Lung (tissue), 11 donors: ENCODE measurements at regions not wholly inside any gene's neighbourhood (a gene's known extent, or its start where the extent isn't known, plus 50 kb on each side); places are given as distances from the start of the nearest gene placed in this dataset.

Experiments
- ATAC-seq: fragments of 200-7000 bp; cut with Tn5 transposase; one replicate; pipeline ENCODE4 v1.9.1; 2020; ENCODE audit warnings: moderate number of reproducible peaks; ENCODE audit not compliant: insufficient read depth, low FRiP score
- DNase-seq, 3 donors: peaks; one replicate each; pipeline ENCODE4 v3.0.0-alpha.2; 2013 to 2017
- H3K27ac ChIP-seq, 2 donors: one replicate each; pipeline ENCODE4 v1.5.1; 2013; ENCODE audit warnings: mild to moderate bottlenecking in 2 of 2, moderate library complexity in 2 of 2, control low read depth in 1 of 2, inconsistent platforms in 1 of 2, low read depth in 1 of 2, low read length in 1 of 2
- H3K27me3 ChIP-seq, 3 donors: one replicate each; pipeline ENCODE4 v1.5.1; 2013; ENCODE audit warnings: low read length in 2 of 3; ENCODE audit not compliant: control insufficient read depth in 3 of 3, insufficient read depth in 3 of 3
- H3K36me3 ChIP-seq, 4 donors: one replicate each; pipeline ENCODE4 v1.5.1; 2013; ENCODE audit warnings: low read length in 4 of 4, mild to moderate bottlenecking in 1 of 4, moderate library complexity in 1 of 4; ENCODE audit not compliant: control insufficient read depth in 4 of 4, insufficient read depth in 4 of 4
- H3K4me1 ChIP-seq, 5 donors: one replicate each; pipeline ENCODE4 v1.5.1; 2013; ENCODE audit warnings: low read length in 5 of 5, mild to moderate bottlenecking in 2 of 5, moderate library complexity in 1 of 5; ENCODE audit not compliant: control insufficient read depth in 5 of 5, insufficient read depth in 5 of 5
- H3K4me3 ChIP-seq: one replicate; pipeline ENCODE4 v1.5.1; 2013; ENCODE audit warnings: mild to moderate bottlenecking, control low read depth, moderate library complexity
- H3K9ac ChIP-seq, 2 donors: one replicate each; pipeline ENCODE4 v1.5.1; 2013; ENCODE audit warnings: low read length in 2 of 2, control low read depth in 1 of 2; ENCODE audit not compliant: insufficient read depth in 1 of 2
- H3K9me3 ChIP-seq, 4 donors: one replicate each; pipeline ENCODE4 v1.5.1; 2013; ENCODE audit warnings: low read length in 3 of 4, mild to moderate bottlenecking in 1 of 4, moderate library complexity in 1 of 4; ENCODE audit not compliant: control insufficient read depth in 4 of 4, insufficient read depth in 3 of 4
- WGBS, 2 donors: extraction: QIAGEN DNeasy Blood & Tissue Kit; methylation state at CpG; one replicate each; pipeline ENCODE4 v1.1.7; 2013; 5-methylcytosine and 5-hydroxymethylcytosine counted together
- TF ChIP-seq, protein P1 (sequence below): IDR thresholded peaks from 2 replicates; pipeline ENCODE4 v1.5.1; 2012; ENCODE audit warnings: mild to moderate bottlenecking; ENCODE audit errors: control extremely low read depth, extremely low read depth
- donor health status: control.
- donor health status: control.
- donor health status: Bipolar disorder and iron deficiency.
- donor health status: healthy.
- donor health status: DM: yes; HTN: yes; CAD: no.

DNA sequence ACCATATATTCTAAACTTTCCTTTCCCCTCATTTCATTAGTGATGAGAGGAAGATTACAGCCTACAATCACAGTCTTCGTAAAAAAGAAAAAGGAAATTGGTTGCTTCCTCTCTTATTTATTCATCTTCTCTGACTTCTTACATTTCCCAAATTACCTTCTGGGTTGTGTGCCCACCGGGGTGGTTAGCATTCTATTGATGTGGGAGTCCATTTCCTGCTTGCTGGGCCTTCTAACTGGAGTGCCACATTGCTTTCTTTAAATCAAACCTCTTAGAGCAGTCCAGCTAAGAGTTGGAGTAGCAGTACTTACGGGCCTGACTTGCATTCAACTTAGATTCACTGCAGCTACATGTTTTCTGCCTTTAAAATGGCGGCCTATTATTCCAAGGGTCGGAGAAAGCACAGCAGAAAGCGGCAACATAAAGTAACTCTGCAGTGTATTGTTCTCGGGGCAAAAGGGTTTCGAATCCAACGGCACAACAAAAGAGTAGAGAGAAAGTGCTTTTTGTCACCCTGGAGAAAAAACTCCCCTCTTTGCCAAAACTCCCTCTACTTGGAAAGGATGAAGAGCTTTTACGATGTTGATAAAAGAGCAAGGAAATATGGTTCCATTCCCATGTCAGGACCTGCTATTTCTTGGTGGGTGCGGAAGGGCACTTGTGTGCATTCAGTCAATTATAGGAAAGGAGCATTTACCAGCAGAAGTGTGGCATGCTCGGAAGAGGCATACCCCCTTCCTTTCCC, 110.6 kb upstream of the DLX2 start:
- Histone ChIP-seq H3K27ac (no peak overlapping the region), H3K9ac (no peak overlapping the region), H3K36me3 (no peaks in the 10 kb centered on the region), H3K9me3 (no peaks in the 10 kb centered on the region), H3K27me3 (no peaks in the 10 kb centered on the region), H3K4me3 (no peak overlapping the region), H3K4me1 (peaks cover 0 to under 1% (median 0%) of the 10 kb centered on the region in 5 donors)
- no peak for DNase-seq
- ATAC-seq = no peak
- WGBS, 2 donors = 80 to 85% methylated on average over 12 of the region's 12 CpGs
- TF ChIP-seq, protein P1, sequence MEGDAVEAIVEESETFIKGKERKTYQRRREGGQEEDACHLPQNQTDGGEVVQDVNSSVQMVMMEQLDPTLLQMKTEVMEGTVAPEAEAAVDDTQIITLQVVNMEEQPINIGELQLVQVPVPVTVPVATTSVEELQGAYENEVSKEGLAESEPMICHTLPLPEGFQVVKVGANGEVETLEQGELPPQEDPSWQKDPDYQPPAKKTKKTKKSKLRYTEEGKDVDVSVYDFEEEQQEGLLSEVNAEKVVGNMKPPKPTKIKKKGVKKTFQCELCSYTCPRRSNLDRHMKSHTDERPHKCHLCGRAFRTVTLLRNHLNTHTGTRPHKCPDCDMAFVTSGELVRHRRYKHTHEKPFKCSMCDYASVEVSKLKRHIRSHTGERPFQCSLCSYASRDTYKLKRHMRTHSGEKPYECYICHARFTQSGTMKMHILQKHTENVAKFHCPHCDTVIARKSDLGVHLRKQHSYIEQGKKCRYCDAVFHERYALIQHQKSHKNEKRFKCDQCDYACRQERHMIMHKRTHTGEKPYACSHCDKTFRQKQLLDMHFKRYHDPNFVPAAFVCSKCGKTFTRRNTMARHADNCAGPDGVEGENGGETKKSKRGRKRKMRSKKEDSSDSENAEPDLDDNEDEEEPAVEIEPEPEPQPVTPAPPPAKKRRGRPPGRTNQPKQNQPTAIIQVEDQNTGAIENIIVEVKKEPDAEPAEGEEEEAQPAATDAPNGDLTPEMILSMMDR = no peak

DNA sequence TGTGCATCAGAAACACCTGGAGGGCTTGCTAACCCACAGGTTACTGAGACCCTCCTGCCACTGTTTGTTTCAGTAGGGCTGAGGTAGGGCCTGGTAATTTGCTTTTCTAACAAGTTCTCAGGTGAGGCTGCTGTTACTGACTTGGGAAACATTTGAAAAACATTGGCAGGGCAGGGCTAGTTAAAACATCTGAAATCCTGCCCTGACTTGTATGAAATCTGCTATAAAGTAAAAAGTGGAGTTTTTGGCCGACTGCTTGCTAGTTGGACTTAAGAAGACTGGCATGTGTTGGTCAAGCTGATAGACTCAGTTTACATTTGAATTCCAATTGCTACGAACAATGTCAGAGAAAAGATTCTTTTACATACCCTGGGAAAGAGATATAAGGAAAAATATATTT, 111.6 kb upstream of the DLX2 start:
- TF ChIP-seq, protein P1 = no peak
- ATAC-seq = no peak
- no peak overlapping the region for H3K9ac ChIP-seq
- WGBS, 2 donors = 91 to 96% methylated on average over 2 of the region's 2 CpGs
- H3K4me1 ChIP-seq = no peaks in the 10 kb centered on the region
- H3K36me3 ChIP-seq = no peaks in the 10 kb centered on the region
- DNase-seq = no peak
- H3K4me3 ChIP-seq = no peak overlapping the region
- H3K27me3 ChIP-seq = no peaks in the 10 kb centered on the region
- H3K9me3 ChIP-seq = no peaks in the 10 kb centered on the region
- H3K27ac ChIP-seq = no peak overlapping the region

DNA sequence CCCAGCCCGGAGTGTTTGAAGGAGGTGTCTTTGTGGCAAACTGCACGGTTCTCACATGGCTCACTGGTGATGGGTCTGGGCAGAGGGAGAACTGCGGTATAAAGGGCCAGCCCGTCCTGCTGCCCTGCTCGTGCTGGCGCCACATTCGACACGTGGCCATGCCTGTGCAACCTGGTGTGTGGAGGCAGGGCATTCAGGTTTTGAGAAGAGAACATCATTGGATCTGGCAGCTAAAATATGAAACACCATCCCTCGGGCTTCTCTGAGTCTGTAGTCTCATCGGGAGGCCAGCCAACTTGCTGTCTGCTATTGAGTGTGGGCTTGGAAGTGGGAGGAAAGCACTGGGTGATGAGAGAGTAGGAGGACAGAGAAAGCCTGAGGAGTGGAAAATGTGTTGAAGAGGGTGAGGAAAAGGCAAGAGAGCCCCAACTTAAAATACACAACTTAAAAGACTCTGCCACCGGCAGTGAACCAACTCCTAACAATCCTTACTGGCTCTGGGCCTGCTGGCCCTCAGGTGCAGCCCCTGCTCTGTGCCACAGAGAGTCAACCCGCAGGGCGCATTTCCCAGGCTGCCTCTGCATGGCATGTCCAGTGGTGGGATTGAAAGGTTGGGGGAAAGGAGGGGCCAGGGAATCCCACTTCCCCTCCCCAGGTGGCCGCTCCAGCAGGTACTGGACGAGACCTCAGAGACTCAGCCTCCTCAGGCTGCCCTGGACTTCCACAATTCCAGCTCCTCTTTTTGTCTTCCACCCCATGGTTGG, 112.7 kb upstream of the DLX2 start:
- TF ChIP-seq, protein P1 = no peak
- H3K4me1 ChIP-seq = no peaks in the 10 kb centered on the region
- no peak overlapping the region for H3K9ac ChIP-seq
- H3K9me3 ChIP-seq = no peaks in the 10 kb centered on the region
- DNase-seq = peak in 1 of 3 donors; percentile 54
- WGBS, 2 donors = 85 to 91% methylated on average over 15 of the region's 15 CpGs
- no peaks in the 10 kb centered on the region for H3K36me3 ChIP-seq
- H3K27me3 ChIP-seq = no peaks in the 10 kb centered on the region
- ATAC-seq = no peak
- no peak overlapping the region for H3K27ac ChIP-seq
- no peak overlapping the region for H3K4me3 ChIP-seq
